ENCODE measurements at regions not wholly inside any gene's neighbourhood (a gene's known extent, or its start where the extent isn't known, plus 50 kb on each side); places are given as distances from the start of the nearest gene placed in this dataset.

DNA sequence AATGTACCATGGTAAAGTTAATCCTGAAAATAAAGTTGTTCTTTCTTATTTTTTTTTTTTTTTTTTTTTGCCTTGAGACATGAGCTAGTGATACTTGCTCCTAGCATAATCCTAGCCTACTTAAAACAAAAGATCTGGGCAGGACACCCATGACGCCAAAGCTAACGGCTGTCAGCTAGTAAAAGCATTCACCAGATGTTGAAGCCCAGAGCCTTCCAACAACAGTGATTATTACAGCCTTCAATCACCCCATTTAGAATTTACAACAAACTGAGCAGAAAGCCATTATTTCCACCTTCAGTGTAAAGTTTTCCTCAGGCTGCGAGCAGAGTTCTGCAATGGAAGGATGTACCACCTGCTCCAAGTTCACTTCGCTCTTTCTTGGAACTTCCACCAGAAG, 259.5 kb downstream of the SP3 start:
- no peak for DNase-seq
- H3K9me3 ChIP-seq (replicated peaks) = no peaks in the 10 kb centered on the region
- intact Hi-C loops (cut with micrococcal nuclease) = no loop called here
- no peak overlapping the region for H3K4me3 ChIP-seq
- H3K36me3 ChIP-seq = no peaks in the 10 kb centered on the region
- no peaks in the 10 kb centered on the region for H3K27me3 ChIP-seq (ENCODE audit: low read depth)
- TF ChIP-seq CTCF (IDR thresholded peaks at IDR 0.05; ENCODE audit: borderline replicate concordance) = no peak
- no peaks in the 10 kb centered on the region for H3K4me1 ChIP-seq
- H3K27ac ChIP-seq (replicated peaks) = no peak overlapping the region

DNA sequence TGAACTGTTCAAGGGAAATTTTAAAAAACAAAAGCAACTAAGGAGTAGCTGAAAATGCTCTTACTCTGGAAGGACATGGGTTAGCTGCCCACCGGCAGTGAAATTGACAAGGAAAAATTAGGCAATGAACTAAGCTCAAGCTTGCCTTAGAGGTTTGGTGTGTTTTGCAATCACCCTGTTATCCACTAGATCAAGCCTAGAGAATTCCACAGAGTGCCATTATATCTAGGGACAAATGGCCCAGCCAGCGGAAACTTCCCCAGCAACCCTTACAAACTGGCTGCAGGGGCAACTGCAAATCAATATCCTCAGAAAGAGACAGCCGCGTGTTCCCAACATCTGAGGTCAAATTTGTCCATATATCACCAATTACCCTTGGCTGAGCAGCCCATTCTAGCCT, 258.2 kb downstream of the SP3 start:
- no peak for DNase-seq

GRCh38 chr2:173708806-173709205, 256.4 kb downstream of the SP3 start:
- no peaks in the 10 kb centered on the region for H3K27me3 ChIP-seq (ENCODE audit: low read depth)
- H3K36me3 ChIP-seq = no peaks in the 10 kb centered on the region
- H3K4me1 ChIP-seq = no peaks in the 10 kb centered on the region
- H3K27ac ChIP-seq (replicated peaks) = peak overlapping the region; percentile 30
- intact Hi-C loops (cut with micrococcal nuclease) = no loop called here
- no peaks in the 10 kb centered on the region for H3K9me3 ChIP-seq (replicated peaks)
- no peak overlapping the region for H3K4me3 ChIP-seq
- DNase-seq = no peak
- no peak for TF ChIP-seq CTCF (IDR thresholded peaks at IDR 0.05; ENCODE audit: borderline replicate concordance)

More for the DNA sequence above, 258.2 kb downstream of the SP3 start:
- H3K36me3 ChIP-seq = no peaks in the 10 kb centered on the region
- intact Hi-C loops (cut with micrococcal nuclease) = no loop called here
- no peak overlapping the region for H3K4me3 ChIP-seq
- H3K9me3 ChIP-seq (replicated peaks) = no peaks in the 10 kb centered on the region
- no peak for TF ChIP-seq CTCF (IDR thresholded peaks at IDR 0.05; ENCODE audit: borderline replicate concordance)
- H3K4me1 ChIP-seq = no peaks in the 10 kb centered on the region
- H3K27me3 ChIP-seq (ENCODE audit: low read depth) = no peaks in the 10 kb centered on the region
- H3K27ac ChIP-seq (replicated peaks) = no peak overlapping the region

DNA sequence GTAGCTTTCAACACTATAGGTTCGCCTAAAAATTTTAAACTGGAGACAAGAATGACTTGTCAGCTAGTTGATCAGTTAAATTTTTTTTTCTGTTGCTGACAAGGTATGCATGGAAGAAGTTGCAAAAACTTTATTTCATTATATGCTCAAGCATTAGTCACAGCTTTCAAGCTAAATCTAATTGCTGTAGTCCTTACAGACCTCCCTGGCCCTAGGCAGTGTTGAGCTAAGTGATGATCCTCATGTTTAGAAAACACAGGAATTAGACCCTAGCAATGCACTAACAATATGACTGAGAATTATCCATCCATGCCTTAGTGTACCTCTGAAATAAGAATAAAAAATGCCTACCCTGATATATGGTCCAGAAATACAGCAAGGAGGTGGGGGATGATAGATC, 253.4 kb downstream of the SP3 start:
- peaks cover 4% of the 10 kb centered on the region for H3K27me3 ChIP-seq (ENCODE audit: low read depth)
- no peaks in the 10 kb centered on the region for H3K4me1 ChIP-seq
- H3K9me3 ChIP-seq (replicated peaks) = no peaks in the 10 kb centered on the region
- no peak for TF ChIP-seq CTCF (IDR thresholded peaks at IDR 0.05; ENCODE audit: borderline replicate concordance)
- H3K4me3 ChIP-seq = no peak overlapping the region
- intact Hi-C loops (cut with micrococcal nuclease) = no loop called here
- no peaks in the 10 kb centered on the region for H3K36me3 ChIP-seq
- no peak for DNase-seq
- H3K27ac ChIP-seq (replicated peaks) = no peak overlapping the region

DNA sequence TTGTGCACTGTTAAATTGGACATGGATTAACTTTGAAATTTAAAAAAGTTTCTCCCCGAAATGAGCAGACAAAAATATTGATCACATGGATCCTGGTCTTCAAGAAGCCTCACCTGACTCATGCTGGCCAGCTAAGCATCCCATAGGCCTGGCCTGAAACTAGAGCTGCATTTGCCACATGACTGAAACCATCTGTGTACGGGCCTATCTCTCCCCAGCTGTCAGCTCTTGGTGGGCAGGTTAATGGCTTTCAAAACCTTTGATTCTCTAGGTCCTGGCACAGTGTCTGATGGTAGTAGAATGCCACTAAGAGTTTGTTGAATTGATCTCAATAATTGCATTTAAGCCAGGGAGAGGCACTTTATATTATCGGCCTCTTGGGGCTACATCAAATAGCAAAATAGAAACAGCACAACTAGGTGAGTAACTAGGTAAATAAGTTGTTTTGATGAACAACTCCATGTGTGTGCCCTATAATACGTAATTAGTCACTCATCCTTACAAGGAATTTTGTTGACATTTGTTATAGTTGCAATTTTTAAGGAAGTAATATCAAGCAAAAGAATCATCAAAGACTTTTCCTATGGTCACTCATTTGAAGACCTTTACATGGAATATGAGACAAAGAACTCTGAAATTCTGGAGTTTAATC, 251.1 kb downstream of the SP3 start:
- no peaks in the 10 kb centered on the region for H3K36me3 ChIP-seq
- intact Hi-C loops (cut with micrococcal nuclease) = no loop called here
- H3K27me3 ChIP-seq (ENCODE audit: low read depth) = peaks cover 26% of the 10 kb centered on the region
- no peak for TF ChIP-seq CTCF (IDR thresholded peaks at IDR 0.05; ENCODE audit: borderline replicate concordance)
- no peaks in the 10 kb centered on the region for H3K9me3 ChIP-seq (replicated peaks)
- H3K4me1 ChIP-seq = no peaks in the 10 kb centered on the region
- H3K4me3 ChIP-seq = no peak overlapping the region
- DNase-seq = no peak
- no peak overlapping the region for H3K27ac ChIP-seq (replicated peaks)
